Putamen (tissue), 1 donor: ENCODE measurements at regions not wholly inside any gene's neighbourhood (a gene's known extent, or its start where the extent isn't known, plus 50 kb on each side); places are given as distances from the start of the nearest gene placed in this dataset.
A peak's percentile ranks its signal among the peaks of the same experiment; 100 is the strongest.
"Not testable (repeated sequence)": the region's sequence is repeated elsewhere in the genome, so short reads cannot be mapped to it uniquely, and the experiment has no call there.

Experiments used
- DNase-seq: peaks from one replicate; pipeline ENCODE4 v3.0.0-alpha.2; 2016; ENCODE audit warnings: low spot score

- no peak for DNase-seq
These were observed 256.2 kb downstream of the TAFA4 start for GRCh38 chr3:68676136-68676535.

GRCh38 chr3:68667346-68667745 is 265.0 kb downstream of the TAFA4 start:
- DNase-seq: no peak

GRCh38 chr3:68666429-68667136 is 265.8 kb downstream of the TAFA4 start:
- DNase-seq: peak; percentile 68

- DNase-seq: no peak
These were observed 268.1 kb downstream of the TAFA4 start for GRCh38 chr3:68664276-68664675.

- DNase-seq: no peak
These were observed 270.2 kb downstream of the TAFA4 start for GRCh38 chr3:68662176-68662575.

- not testable (repeated sequence) for DNase-seq
These were observed 281.7 kb downstream of the TAFA4 start for GRCh38 chr3:68650657-68651056.

- no peak for DNase-seq
These were observed 283.9 kb downstream of the TAFA4 start for GRCh38 chr3:68648494-68648893.

- DNase-seq: no peak
These were observed 300.3 kb downstream of the TAFA4 start for GRCh38 chr3:68631850-68632545.

GRCh38 chr3:68620211-68620610 is 312.1 kb downstream of the TAFA4 start:
- no peak for DNase-seq

GRCh38 chr3:68614087-68614486 is 318.3 kb downstream of the TAFA4 start:
- no peak for DNase-seq

GRCh38 chr3:68571321-68571720 is 361.0 kb downstream of the TAFA4 start:
- no peak for DNase-seq

GRCh38 chr3:68560728-68561127 is 371.6 kb downstream of the TAFA4 start:
- DNase-seq: no peak

- no peak for DNase-seq
These were observed 396.6 kb downstream of the TAFA4 start for GRCh38 chr3:68535782-68536181.

- DNase-seq: no peak
These were observed 409.0 kb downstream of the TAFA4 start for GRCh38 chr3:68523330-68523729.

GRCh38 chr3:68515237-68515636 is 417.1 kb downstream of the TAFA4 start:
- DNase-seq: no peak

GRCh38 chr3:68504201-68504600 is 428.1 kb downstream of the TAFA4 start:
- no peak for DNase-seq

GRCh38 chr3:68485845-68486244 is 446.5 kb downstream of the TAFA4 start:
- not testable (repeated sequence) for DNase-seq

- DNase-seq: no peak
These were observed 447.3 kb downstream of the TAFA4 start for GRCh38 chr3:68485051-68485450.

- DNase-seq: no peak
These were observed 448.7 kb downstream of the TAFA4 start for GRCh38 chr3:68483601-68484000.

- DNase-seq: no peak
These were observed 449.3 kb downstream of the TAFA4 start for GRCh38 chr3:68483041-68483440.

GRCh38 chr3:68482565-68482964 is 449.8 kb downstream of the TAFA4 start:
- DNase-seq: no peak

GRCh38 chr3:68479779-68480178 is 452.6 kb downstream of the TAFA4 start:
- no peak for DNase-seq

- DNase-seq: no peak
These were observed 463.5 kb downstream of the TAFA4 start for GRCh38 chr3:68468695-68469375.
